Activated CD4-positive, alpha-beta memory T cell treated with anti-CD3 and anti-CD28 coated beads, Interleukin-2, amount 10 ng/mL, durations not matched to agents 7 days and 5 days (primary cell): ENCODE measurements at regions not wholly inside any gene's neighbourhood (a gene's known extent, or its start where the extent isn't known, plus 50 kb on each side); places are given as distances from the start of the nearest gene placed in this dataset.

ENCODE experiments used
- CTCF ChIA-PET: fragments of 350-600 bp; sonication (Branson Sonifier 250); formaldehyde crosslinking; loops from one replicate; lab custom pipeline; 2021; ENCODE audit warnings: antibody characterized with exemption, inconsistent platforms; lab: Charles Lee
- POLR2A ChIA-PET: fragments of 350-600 bp; sonication (Branson Sonifier 250); formaldehyde crosslinking; loops from one replicate; lab custom pipeline; 2021; ENCODE audit warnings: antibody characterized with exemption; lab: Charles Lee
- DNase-seq: peaks from one replicate; pipeline ENCODE4 v3.0.0-alpha.2; 2020
- H3K27ac Mint-ChIP-seq: one replicate; pipeline ENCODE4 v1.8.0; 2021; ENCODE audit warnings: mild to moderate bottlenecking, mixed read lengths
- H3K27me3 Mint-ChIP-seq: one replicate; pipeline ENCODE4 v1.8.0; 2021; ENCODE audit warnings: mixed read lengths
- H3K36me3 Mint-ChIP-seq: one replicate; pipeline ENCODE4 v1.8.0; 2021; ENCODE audit warnings: low read depth, mixed read lengths
- H3K4me1 Mint-ChIP-seq: one replicate; pipeline ENCODE4 v1.8.0; 2021; ENCODE audit warnings: mixed read lengths
- H3K4me3 Mint-ChIP-seq: one replicate; pipeline ENCODE4 v1.8.0; 2021; ENCODE audit warnings: mild to moderate bottlenecking, mixed read lengths
- H3K9me3 Mint-ChIP-seq: one replicate; pipeline ENCODE4 v1.8.0; 2021; ENCODE audit warnings: mixed read lengths

DNA sequence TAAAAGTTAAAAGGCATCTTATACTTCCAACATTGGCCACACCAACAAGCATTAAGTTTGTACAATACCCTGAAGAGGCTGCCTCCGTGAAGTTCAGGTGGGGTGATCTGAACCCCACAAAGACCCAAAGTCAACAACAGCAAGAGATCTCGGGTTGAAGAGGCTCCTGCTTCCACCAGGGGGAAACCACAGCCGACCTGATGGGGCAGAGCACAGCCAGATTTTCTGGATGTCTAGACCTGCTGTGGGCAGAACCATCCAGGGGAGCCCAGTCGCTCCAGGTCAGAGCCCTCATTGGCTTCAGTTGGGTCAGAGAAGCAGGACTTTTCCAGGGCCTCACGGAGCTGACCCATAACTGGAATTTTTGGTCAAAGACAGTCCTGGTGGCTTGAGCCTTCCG, 66.5 kb upstream of the ACKR3 start:
- Mint-ChIP-seq H3K4me3 (no peak overlapping the region), H3K36me3 (no peaks in the 10 kb centered on the region), H3K27me3 (peaks cover 50% of the 10 kb centered on the region), H3K9me3 (no peaks in the 10 kb centered on the region), H3K27ac (no peak overlapping the region), H3K4me1 (peaks cover 4% of the 10 kb centered on the region)
- no peak for DNase-seq
- ChIA-PET CTCF (interaction anchor here (0.6 to 1.1 kb wide), 2 partner anchors 9 to 65 kb away, joined by 4 to 6 read pairs; no protein-coding TSS in a partner anchor), POLR2A (no interaction called here)

GRCh38 chr2:236503583-236503982, 66.0 kb upstream of the ACKR3 start:
- POLR2A ChIA-PET: interaction anchor here (0.5 kb wide), 1 partner anchor 66 kb away, joined by 4 read pairs; the partner anchor contains the start of gene ACKR3

GRCh38 chr2:236505041-236505440, 64.6 kb upstream of the ACKR3 start:
- peaks cover 4% of the 10 kb centered on the region for H3K4me1 Mint-ChIP-seq
- H3K4me3 Mint-ChIP-seq: no peak overlapping the region
- H3K9me3 Mint-ChIP-seq: no peaks in the 10 kb centered on the region
- no peak overlapping the region for H3K27ac Mint-ChIP-seq
- DNase-seq: no peak
- ChIA-PET POLR2A (no interaction called here), CTCF (no interaction called here)
- H3K27me3 Mint-ChIP-seq: peaks cover 61% of the 10 kb centered on the region
- H3K36me3 Mint-ChIP-seq: no peaks in the 10 kb centered on the region

More at GRCh38 chr2:236503583-236503982, 66.0 kb upstream of the ACKR3 start:
- H3K27ac Mint-ChIP-seq: no peak overlapping the region
- no peaks in the 10 kb centered on the region for H3K9me3 Mint-ChIP-seq
- H3K36me3 Mint-ChIP-seq: no peaks in the 10 kb centered on the region
- peaks cover 55% of the 10 kb centered on the region for H3K27me3 Mint-ChIP-seq
- peaks cover 4% of the 10 kb centered on the region for H3K4me1 Mint-ChIP-seq
- H3K4me3 Mint-ChIP-seq: no peak overlapping the region
- CTCF ChIA-PET: interaction anchor here (1.1 kb wide), 1 partner anchor 9 kb away, joined by 6 read pairs; no protein-coding TSS in a partner anchor
- no peak for DNase-seq

DNA sequence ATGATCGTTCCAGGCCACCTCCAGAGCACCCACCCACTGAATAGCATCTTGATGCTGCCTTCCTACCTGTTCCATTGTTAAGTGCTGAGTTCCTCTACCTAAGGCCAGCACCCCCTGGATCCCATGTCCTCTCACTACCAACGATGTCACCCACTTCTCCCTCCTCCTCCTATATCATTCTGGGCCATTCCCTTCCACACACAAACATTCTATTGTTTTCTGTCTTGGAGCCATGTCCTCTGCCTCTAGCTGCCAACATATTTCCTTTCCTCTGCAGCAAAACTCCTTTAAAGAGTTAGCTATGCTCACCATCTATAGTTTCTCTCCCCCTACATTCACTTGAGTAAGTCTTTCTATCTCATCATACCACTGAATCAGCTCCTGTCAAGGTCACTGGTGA, 64.0 kb upstream of the ACKR3 start:
- no peaks in the 10 kb centered on the region for H3K36me3 Mint-ChIP-seq
- H3K27me3 Mint-ChIP-seq: peaks cover 61% of the 10 kb centered on the region
- no peak overlapping the region for H3K4me3 Mint-ChIP-seq
- ChIA-PET CTCF (interaction anchor here (0.6 kb wide), 1 partner anchor 64 kb away, joined by 3 read pairs; the partner anchor contains the start of gene ACKR3), POLR2A (no interaction called here)
- DNase-seq: no peak
- H3K27ac Mint-ChIP-seq: no peak overlapping the region
- no peaks in the 10 kb centered on the region for H3K9me3 Mint-ChIP-seq
- peaks cover 4% of the 10 kb centered on the region for H3K4me1 Mint-ChIP-seq

- POLR2A ChIA-PET: no interaction called here
- DNase-seq: peak; percentile 41
- H3K4me3 Mint-ChIP-seq: peak overlapping the region; percentile 39
- no peaks in the 10 kb centered on the region for H3K36me3 Mint-ChIP-seq
- no peaks in the 10 kb centered on the region for H3K9me3 Mint-ChIP-seq
- CTCF ChIA-PET: no interaction called here
- H3K4me1 Mint-ChIP-seq: peaks cover 4% of the 10 kb centered on the region
- H3K27ac Mint-ChIP-seq: no peak overlapping the region
- H3K27me3 Mint-ChIP-seq: peaks cover 61% of the 10 kb centered on the region
Observed at GRCh38 chr2:236507393-236508085, 62.1 kb upstream of the ACKR3 start.

DNA sequence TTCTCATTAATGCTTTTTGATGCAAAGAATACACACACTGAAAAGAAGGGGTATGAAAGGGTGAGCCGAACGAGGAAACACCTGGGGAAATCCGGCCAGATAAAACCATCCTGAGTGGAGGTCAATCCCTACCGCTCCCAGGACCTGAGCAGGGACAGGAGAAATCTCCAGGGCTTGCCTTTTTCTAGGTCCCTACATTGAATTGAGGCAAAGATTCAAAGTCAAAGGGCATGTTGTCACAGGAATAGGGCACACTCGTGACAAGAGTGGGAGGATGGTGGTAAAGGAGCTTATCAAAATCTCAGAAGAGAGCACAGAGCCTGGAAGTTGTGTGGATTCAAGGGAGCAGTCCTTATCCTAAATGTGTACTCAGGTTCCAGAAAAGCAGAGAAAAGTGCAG, 61.2 kb upstream of the ACKR3 start:
- ChIA-PET CTCF (interaction anchor here (1.6 kb wide), 1 partner anchor 61 kb away, joined by 10 read pairs; the partner anchor contains the start of gene ACKR3), POLR2A (no interaction called here)
- no peak overlapping the region for H3K4me3 Mint-ChIP-seq
- DNase-seq: no peak
- peaks cover 4% of the 10 kb centered on the region for H3K4me1 Mint-ChIP-seq
- H3K27ac Mint-ChIP-seq: no peak overlapping the region
- H3K36me3 Mint-ChIP-seq: no peaks in the 10 kb centered on the region
- H3K27me3 Mint-ChIP-seq: peaks cover 61% of the 10 kb centered on the region
- no peaks in the 10 kb centered on the region for H3K9me3 Mint-ChIP-seq

DNA sequence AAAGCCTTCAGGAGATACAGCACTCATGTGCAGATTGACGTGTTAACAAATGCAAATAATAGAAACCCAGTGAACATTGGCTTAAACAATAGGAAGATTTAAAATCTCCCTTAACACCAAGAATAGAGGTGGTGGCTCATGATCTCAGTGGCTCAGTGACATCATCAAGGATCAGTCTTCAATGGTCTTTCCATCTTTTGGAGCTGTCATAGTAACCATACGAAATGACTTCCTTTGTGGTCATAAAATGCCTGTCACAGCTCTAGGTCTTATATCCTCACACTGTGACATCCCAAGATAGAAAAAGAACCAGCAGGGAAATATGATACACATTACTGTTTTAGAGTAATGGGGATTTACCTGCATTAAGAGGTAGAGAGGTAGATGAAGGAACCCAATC, 59.6 kb upstream of the ACKR3 start:
- H3K27ac Mint-ChIP-seq: no peak overlapping the region
- ChIA-PET CTCF (interaction anchor here (1.2 to 1.7 kb wide), 3 partner anchors 21 to 144 kb away, joined by 3 to 10 read pairs (median 7); partner anchors contain the start of gene ACKR3), POLR2A (interaction anchor here (1.5 to 1.7 kb wide), 2 partner anchors 29 to 59 kb away, joined by 5 to 6 read pairs; partner anchors contain the start of gene ACKR3)
- H3K9me3 Mint-ChIP-seq: no peaks in the 10 kb centered on the region
- no peaks in the 10 kb centered on the region for H3K36me3 Mint-ChIP-seq
- H3K4me1 Mint-ChIP-seq: peaks cover 4% of the 10 kb centered on the region
- no peak overlapping the region for H3K4me3 Mint-ChIP-seq
- no peak for DNase-seq
- peaks cover 53% of the 10 kb centered on the region for H3K27me3 Mint-ChIP-seq

DNA sequence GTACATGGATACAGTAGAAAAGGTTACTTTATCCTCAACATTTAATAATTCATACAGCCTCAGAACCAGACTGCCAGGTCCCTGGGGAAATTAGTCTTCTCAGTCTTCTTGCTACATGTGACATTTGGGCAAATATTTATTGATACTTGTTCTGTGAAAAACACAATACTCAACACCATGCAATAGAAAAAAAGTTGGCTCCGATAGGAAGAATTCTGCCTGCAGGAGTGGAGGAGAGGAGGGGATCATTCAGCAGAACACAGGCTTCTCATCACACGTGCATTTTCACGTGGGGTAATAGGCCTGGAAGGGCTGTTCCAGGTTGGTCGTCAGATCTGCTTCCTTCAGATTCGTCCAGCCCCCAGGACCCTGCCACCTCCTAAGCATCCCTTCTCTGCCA, 58.4 kb upstream of the ACKR3 start:
- Mint-ChIP-seq H3K27me3 (peaks cover 42% of the 10 kb centered on the region), H3K4me1 (peaks cover 4% of the 10 kb centered on the region), H3K36me3 (no peaks in the 10 kb centered on the region), H3K4me3 (no peak overlapping the region), H3K27ac (no peak overlapping the region), H3K9me3 (no peaks in the 10 kb centered on the region)
- ChIA-PET POLR2A (interaction anchor here (1.5 kb wide), 1 partner anchor 27 kb away, joined by 5 read pairs; no protein-coding TSS in a partner anchor), CTCF (interaction anchor here (0.7 to 5.6 kb wide), 4 partner anchors 9 to 115 kb away, joined by 3 to 205 read pairs (median 4); partner anchors contain the start of gene ACKR3)
- no peak for DNase-seq

- DNase-seq: no peak
- H3K4me3 Mint-ChIP-seq: no peak overlapping the region
- ChIA-PET POLR2A (interaction anchor here (1.0 to 1.7 kb wide), 3 partner anchors 34 to 57 kb away, joined by 3 to 16 read pairs (median 3); partner anchors contain the start of gene ACKR3), CTCF (interaction anchor here (0.6 to 5.6 kb wide), 25 partner anchors 9 to 574 kb away, joined by 3 to 205 read pairs (median 5); partner anchors contain the start of genes ACKR3 and COPS8)
- H3K27me3 Mint-ChIP-seq: peaks cover 32% of the 10 kb centered on the region
- H3K27ac Mint-ChIP-seq: no peak overlapping the region
- H3K9me3 Mint-ChIP-seq: no peaks in the 10 kb centered on the region
- H3K36me3 Mint-ChIP-seq: no peaks in the 10 kb centered on the region
- H3K4me1 Mint-ChIP-seq: peaks cover 2% of the 10 kb centered on the region
Observed at GRCh38 chr2:236512267-236512666, 57.4 kb upstream of the ACKR3 start.

- H3K9me3 Mint-ChIP-seq: no peaks in the 10 kb centered on the region
- no peaks in the 10 kb centered on the region for H3K36me3 Mint-ChIP-seq
- no peak overlapping the region for H3K4me3 Mint-ChIP-seq
- CTCF ChIA-PET: interaction anchor here (0.6 to 5.6 kb wide), 27 partner anchors 10 to 573 kb away, joined by 3 to 205 read pairs (median 5); partner anchors contain the start of genes ACKR3 and COPS8
- H3K4me1 Mint-ChIP-seq: no peaks in the 10 kb centered on the region
- POLR2A ChIA-PET: interaction anchor here (0.6 to 1.7 kb wide), 4 partner anchors 24 to 57 kb away, joined by 3 to 16 read pairs (median 3); partner anchors contain the start of gene ACKR3
- peak; percentile 79 for DNase-seq
- peaks cover 31% of the 10 kb centered on the region for H3K27me3 Mint-ChIP-seq
- H3K27ac Mint-ChIP-seq: no peak overlapping the region
Observed at GRCh38 chr2:236512902-236513435, 56.7 kb upstream of the ACKR3 start.

DNA sequence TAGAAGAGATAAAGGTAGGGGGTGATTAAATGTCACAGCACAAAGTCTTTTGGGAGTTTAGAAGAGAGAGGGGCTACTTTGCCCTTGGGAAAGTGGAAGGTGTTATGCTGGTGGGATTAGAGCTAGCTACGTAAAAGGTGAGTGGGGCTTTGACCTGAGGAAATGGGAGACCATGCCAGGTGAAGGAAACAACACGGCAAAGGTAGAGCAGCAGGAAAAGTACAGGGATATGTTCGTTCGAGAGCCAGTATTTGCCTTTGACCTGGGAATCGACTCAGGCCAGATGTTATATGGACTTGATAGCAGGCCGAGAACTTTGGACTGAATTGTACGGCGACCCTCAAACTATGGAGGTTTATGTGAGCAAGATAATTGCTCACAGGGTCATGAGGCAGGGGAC, 55.7 kb upstream of the ACKR3 start:
- no peak overlapping the region for H3K4me3 Mint-ChIP-seq
- no peaks in the 10 kb centered on the region for H3K4me1 Mint-ChIP-seq
- ChIA-PET POLR2A (interaction anchor here (0.8 kb wide), 1 partner anchor 23 kb away, joined by 3 read pairs; no protein-coding TSS in a partner anchor), CTCF (interaction anchor here (0.7 to 5.6 kb wide), 15 partner anchors 9 to 557 kb away, joined by 3 to 205 read pairs (median 10); partner anchors contain the start of gene ACKR3)
- H3K9me3 Mint-ChIP-seq: no peaks in the 10 kb centered on the region
- H3K27ac Mint-ChIP-seq: no peak overlapping the region
- peaks cover 22% of the 10 kb centered on the region for H3K27me3 Mint-ChIP-seq
- DNase-seq: no peak
- H3K36me3 Mint-ChIP-seq: no peaks in the 10 kb centered on the region

- H3K4me1 Mint-ChIP-seq: no peaks in the 10 kb centered on the region
- CTCF ChIA-PET: interaction anchor here (0.6 kb wide), 1 partner anchor 1079 kb away, joined by 3 read pairs; no protein-coding TSS in a partner anchor
- no peaks in the 10 kb centered on the region for H3K9me3 Mint-ChIP-seq
- no peak for DNase-seq
- no peak overlapping the region for H3K27ac Mint-ChIP-seq
- no peaks in the 10 kb centered on the region for H3K36me3 Mint-ChIP-seq
- no peak overlapping the region for H3K4me3 Mint-ChIP-seq
- POLR2A ChIA-PET: no interaction called here
- peaks cover 18% of the 10 kb centered on the region for H3K27me3 Mint-ChIP-seq
Observed at GRCh38 chr2:236516708-236517107, 52.9 kb upstream of the ACKR3 start.
